Urinary bladder (tissue), 3 donors: ENCODE measurements at regions not wholly inside any gene's neighbourhood (a gene's known extent, or its start where the extent isn't known, plus 50 kb on each side); places are given as distances from the start of the nearest gene placed in this dataset.

Source experiments
- DNase-seq: peaks from one replicate; pipeline ENCODE4 v3.0.0-alpha.2; 2015; ENCODE audit errors: extremely low spot score
- H3K27ac ChIP-seq: one replicate; pipeline ENCODE4 v1.5.1; 2013; ENCODE audit warnings: low read depth, mild to moderate bottlenecking, moderate library complexity
- H3K36me3 ChIP-seq: one replicate; pipeline ENCODE4 v1.6.1; 2013; ENCODE audit warnings: mild to moderate bottlenecking, moderate library complexity; ENCODE audit not compliant: insufficient read depth
- H3K4me1 ChIP-seq: one replicate; pipeline ENCODE4 v1.6.1; 2013; ENCODE audit warnings: mild to moderate bottlenecking, moderate library complexity; ENCODE audit not compliant: insufficient read depth
- H3K4me3 ChIP-seq: one replicate; pipeline ENCODE4 v1.5.1; 2013; ENCODE audit warnings: low read depth, low read length
- WGBS: extraction: QIAGEN DNeasy Blood & Tissue Kit; methylation state at CpG from one replicate; pipeline ENCODE4 v1.1.7; 2013; 5-methylcytosine and 5-hydroxymethylcytosine counted together
- donor health status: healthy with polysubstance abuse.
- donor health status: healthy.

GRCh38 chr4:37043342-37043741 lies 201.2 kb upstream of the NWD2 start:
- Histone ChIP-seq H3K27ac (no peak overlapping the region), H3K4me3 (no peak overlapping the region), H3K4me1 (no peaks in the 10 kb centered on the region), H3K36me3 (no peaks in the 10 kb centered on the region)
- WGBS = 97% methylated on average over 2 of the region's 2 CpGs
- no peak for DNase-seq

- no peaks in the 10 kb centered on the region for H3K36me3 ChIP-seq
- WGBS = 80% methylated on average over 1 of the region's 1 CpG
- no peak overlapping the region for H3K4me3 ChIP-seq
- peaks cover 1% of the 10 kb centered on the region for H3K4me1 ChIP-seq
- DNase-seq = no peak
- H3K27ac ChIP-seq = no peak overlapping the region
Observed at GRCh38 chr4:37051111-37051510, 193.4 kb upstream of the NWD2 start.

- no peak for DNase-seq
- H3K27ac ChIP-seq = no peak overlapping the region
- 7% methylated on average over 2 of the region's 2 CpGs for WGBS
Observed at GRCh38 chr4:37051866-37052265, 192.7 kb upstream of the NWD2 start.

GRCh38 chr4:37054531-37055077 lies 189.9 kb upstream of the NWD2 start:
- DNase-seq = no peak

More at GRCh38 chr4:37051866-37052265, 192.7 kb upstream of the NWD2 start:
- Histone ChIP-seq H3K4me3 (no peak overlapping the region), H3K4me1 (peaks cover 1% of the 10 kb centered on the region), H3K36me3 (no peaks in the 10 kb centered on the region)

GRCh38 chr4:37058826-37059225 lies 185.7 kb upstream of the NWD2 start:
- WGBS = 83% methylated on average over 4 of the region's 4 CpGs
- H3K36me3 ChIP-seq = no peaks in the 10 kb centered on the region
- DNase-seq = no peak
- H3K4me1 ChIP-seq = peaks cover 1% of the 10 kb centered on the region
- no peak overlapping the region for H3K4me3 ChIP-seq
- no peak overlapping the region for H3K27ac ChIP-seq

More at GRCh38 chr4:37054531-37055077, 189.9 kb upstream of the NWD2 start:
- Histone ChIP-seq H3K4me1 (peaks cover 1% of the 10 kb centered on the region), H3K27ac (no peak overlapping the region), H3K4me3 (no peak overlapping the region), H3K36me3 (no peaks in the 10 kb centered on the region)
- WGBS = 62% methylated on average over 4 of the region's 4 CpGs

- Histone ChIP-seq H3K36me3 (no peaks in the 10 kb centered on the region), H3K27ac (no peak overlapping the region), H3K4me3 (no peak overlapping the region), H3K4me1 (no peaks in the 10 kb centered on the region)
- 41% methylated on average over 2 of the region's 2 CpGs for WGBS
- no peak for DNase-seq
Observed at GRCh38 chr4:37066159-37066558, 178.4 kb upstream of the NWD2 start.

GRCh38 chr4:37068580-37068979 lies 176.0 kb upstream of the NWD2 start:
- Histone ChIP-seq H3K27ac (no peak overlapping the region), H3K4me1 (no peaks in the 10 kb centered on the region), H3K36me3 (no peaks in the 10 kb centered on the region), H3K4me3 (no peak overlapping the region)
- 53% methylated on average over 5 of the region's 5 CpGs for WGBS
- DNase-seq = no peak

- 48% methylated on average over 5 of the region's 5 CpGs for WGBS
- Histone ChIP-seq H3K4me1 (no peaks in the 10 kb centered on the region), H3K27ac (no peak overlapping the region), H3K4me3 (no peak overlapping the region), H3K36me3 (no peaks in the 10 kb centered on the region)
- no peak for DNase-seq
Observed at GRCh38 chr4:37070041-37070440, 174.5 kb upstream of the NWD2 start.

- WGBS = 93% methylated on average over 3 of the region's 3 CpGs
- H3K4me3 ChIP-seq = no peak overlapping the region
- no peak for DNase-seq
Observed at GRCh38 chr4:37071576-37071975, 173.0 kb upstream of the NWD2 start.

GRCh38 chr4:37073226-37073840 lies 171.2 kb upstream of the NWD2 start:
- Histone ChIP-seq H3K36me3 (no peaks in the 10 kb centered on the region), H3K4me1 (no peaks in the 10 kb centered on the region), H3K27ac (no peak overlapping the region), H3K4me3 (no peak overlapping the region)
- WGBS = 96% methylated on average over 10 of the region's 10 CpGs
- DNase-seq = no peak

More at GRCh38 chr4:37071576-37071975, 173.0 kb upstream of the NWD2 start:
- Histone ChIP-seq H3K4me1 (no peaks in the 10 kb centered on the region), H3K36me3 (no peaks in the 10 kb centered on the region), H3K27ac (no peak overlapping the region)

GRCh38 chr4:37082912-37083311 lies 161.6 kb upstream of the NWD2 start:
- H3K36me3 ChIP-seq = no peaks in the 10 kb centered on the region
- no peak overlapping the region for H3K4me3 ChIP-seq
- no peaks in the 10 kb centered on the region for H3K4me1 ChIP-seq
- DNase-seq = no peak
- H3K27ac ChIP-seq = no peak overlapping the region
- 91% methylated on average over 2 of the region's 2 CpGs for WGBS

GRCh38 chr4:37095925-37096324 lies 148.6 kb upstream of the NWD2 start:
- 94% methylated on average over 1 of the region's 1 CpG for WGBS
- H3K27ac ChIP-seq = no peak overlapping the region

GRCh38 chr4:37101182-37101581 lies 143.4 kb upstream of the NWD2 start:
- no peak overlapping the region for H3K27ac ChIP-seq
- 81% methylated on average over 3 of the region's 3 CpGs for WGBS
- H3K4me3 ChIP-seq = no peak overlapping the region
- no peak for DNase-seq
- no peaks in the 10 kb centered on the region for H3K4me1 ChIP-seq
- no peaks in the 10 kb centered on the region for H3K36me3 ChIP-seq

More at GRCh38 chr4:37095925-37096324, 148.6 kb upstream of the NWD2 start:
- Histone ChIP-seq H3K36me3 (no peaks in the 10 kb centered on the region), H3K4me3 (no peak overlapping the region), H3K4me1 (no peaks in the 10 kb centered on the region)
- no peak for DNase-seq

- Histone ChIP-seq H3K27ac (no peak overlapping the region), H3K36me3 (no peaks in the 10 kb centered on the region), H3K4me1 (no peaks in the 10 kb centered on the region), H3K4me3 (no peak overlapping the region)
- DNase-seq = no peak
- WGBS = 82% methylated on average over 2 of the region's 2 CpGs
Observed at GRCh38 chr4:37101686-37102085, 142.9 kb upstream of the NWD2 start.
